ENCODE measurements at regions not wholly inside any gene's neighbourhood (a gene's known extent, or its start where the extent isn't known, plus 50 kb on each side); places are given as distances from the start of the nearest gene placed in this dataset.

GRCh38 chr6:164720-165119, 127.6 kb upstream of the DUSP22 start:
- Histone ChIP-seq H3F3A (ENCODE audit: insufficient read depth, low read length, poor library complexity, severe bottlenecking) (no peaks in the 10 kb centered on the region), H3K9me3 (ENCODE audit: low read length) (no peaks in the 10 kb centered on the region), H2AFZ (ENCODE audit: low read depth, low read length) (no peak overlapping the region), H3K9me2 (ENCODE audit: insufficient read depth, low read length) (no peaks in the 10 kb centered on the region), H3K36me3 (ENCODE audit: insufficient read depth, low read length) (no peaks in the 10 kb centered on the region), H3K79me2 (replicated peaks; ENCODE audit: insufficient read depth, low read length) (no peaks in the 10 kb centered on the region), H3K27me3 (ENCODE audit: insufficient read depth, low read depth, low read length) (no peaks in the 10 kb centered on the region), H3K27ac (ENCODE audit: low read length) (no peak overlapping the region), H4K20me1 (ENCODE audit: insufficient read depth) (no peaks in the 10 kb centered on the region), H3K4me2 (ENCODE audit: low read length) (no peak overlapping the region), H3K9ac (ENCODE audit: low read length) (no peak overlapping the region), H3K4me3 (ENCODE audit: low read length) (no peak overlapping the region)
- TF ChIP-seq CTCF (IDR thresholded peaks at IDR 0.05; ENCODE audit: poor library complexity, severe bottlenecking) (no peak), RAD21 (conservative IDR thresholded peaks at IDR 0.05) (no peak), TAF1 (IDR thresholded peaks at IDR 0.05; ENCODE audit: low read depth) (no peak), EZH2 (IDR thresholded peaks at IDR 0.05; ENCODE audit: borderline replicate concordance, insufficient read depth, low read length, poor library complexity, severe bottlenecking) (no peak), EP300 (conservative IDR thresholded peaks at IDR 0.05; ENCODE audit: poor library complexity, severe bottlenecking) (no peak), MXI1 (conservative IDR thresholded peaks at IDR 0.05; ENCODE audit: poor library complexity, severe bottlenecking) (no peak), SMC3 (conservative IDR thresholded peaks at IDR 0.05; ENCODE audit: poor library complexity) (no peak), POLR2AphosphoS5 (IDR thresholded peaks at IDR 0.05) (no peak)
- TF ChIP-seq, protein P1, sequence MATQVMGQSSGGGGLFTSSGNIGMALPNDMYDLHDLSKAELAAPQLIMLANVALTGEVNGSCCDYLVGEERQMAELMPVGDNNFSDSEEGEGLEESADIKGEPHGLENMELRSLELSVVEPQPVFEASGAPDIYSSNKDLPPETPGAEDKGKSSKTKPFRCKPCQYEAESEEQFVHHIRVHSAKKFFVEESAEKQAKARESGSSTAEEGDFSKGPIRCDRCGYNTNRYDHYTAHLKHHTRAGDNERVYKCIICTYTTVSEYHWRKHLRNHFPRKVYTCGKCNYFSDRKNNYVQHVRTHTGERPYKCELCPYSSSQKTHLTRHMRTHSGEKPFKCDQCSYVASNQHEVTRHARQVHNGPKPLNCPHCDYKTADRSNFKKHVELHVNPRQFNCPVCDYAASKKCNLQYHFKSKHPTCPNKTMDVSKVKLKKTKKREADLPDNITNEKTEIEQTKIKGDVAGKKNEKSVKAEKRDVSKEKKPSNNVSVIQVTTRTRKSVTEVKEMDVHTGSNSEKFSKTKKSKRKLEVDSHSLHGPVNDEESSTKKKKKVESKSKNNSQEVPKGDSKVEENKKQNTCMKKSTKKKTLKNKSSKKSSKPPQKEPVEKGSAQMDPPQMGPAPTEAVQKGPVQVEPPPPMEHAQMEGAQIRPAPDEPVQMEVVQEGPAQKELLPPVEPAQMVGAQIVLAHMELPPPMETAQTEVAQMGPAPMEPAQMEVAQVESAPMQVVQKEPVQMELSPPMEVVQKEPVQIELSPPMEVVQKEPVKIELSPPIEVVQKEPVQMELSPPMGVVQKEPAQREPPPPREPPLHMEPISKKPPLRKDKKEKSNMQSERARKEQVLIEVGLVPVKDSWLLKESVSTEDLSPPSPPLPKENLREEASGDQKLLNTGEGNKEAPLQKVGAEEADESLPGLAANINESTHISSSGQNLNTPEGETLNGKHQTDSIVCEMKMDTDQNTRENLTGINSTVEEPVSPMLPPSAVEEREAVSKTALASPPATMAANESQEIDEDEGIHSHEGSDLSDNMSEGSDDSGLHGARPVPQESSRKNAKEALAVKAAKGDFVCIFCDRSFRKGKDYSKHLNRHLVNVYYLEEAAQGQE (IDR thresholded peaks at IDR 0.05; ENCODE audit: borderline replicate concordance): no peak

DNA sequence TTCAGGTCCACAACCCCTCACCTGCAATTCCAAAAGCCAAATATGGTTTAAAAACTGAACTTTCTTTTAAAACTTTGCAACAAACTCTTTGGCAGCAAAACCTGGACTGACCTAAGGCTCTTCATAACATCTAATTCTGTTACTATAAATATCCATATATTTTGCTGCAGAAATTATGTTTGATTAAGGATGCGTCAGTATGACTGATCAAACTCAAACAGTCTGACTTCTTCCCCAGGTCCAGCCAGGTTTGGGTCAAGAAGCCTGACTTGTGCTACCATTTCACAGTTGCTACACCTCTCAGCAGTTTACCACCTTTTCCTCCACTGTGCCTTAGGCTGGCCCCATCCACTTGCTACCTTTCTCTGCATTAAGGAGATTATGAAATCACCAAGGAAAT, 127.0 kb upstream of the DUSP22 start:
- Histone ChIP-seq H3K9me3 (ENCODE audit: low read length) (no peaks in the 10 kb centered on the region), H3K27me3 (ENCODE audit: insufficient read depth, low read depth, low read length) (no peaks in the 10 kb centered on the region), H2AFZ (ENCODE audit: low read depth, low read length) (no peak overlapping the region), H3K4me2 (ENCODE audit: low read length) (no peak overlapping the region), H3K9ac (ENCODE audit: low read length) (no peak overlapping the region), H3K27ac (ENCODE audit: low read length) (no peak overlapping the region), H3K4me3 (ENCODE audit: low read length) (no peak overlapping the region), H3F3A (ENCODE audit: insufficient read depth, low read length, poor library complexity, severe bottlenecking) (no peaks in the 10 kb centered on the region), H3K36me3 (ENCODE audit: insufficient read depth, low read length) (no peaks in the 10 kb centered on the region), H4K20me1 (ENCODE audit: insufficient read depth) (no peaks in the 10 kb centered on the region), H3K9me2 (ENCODE audit: insufficient read depth, low read length) (no peaks in the 10 kb centered on the region), H3K79me2 (replicated peaks; ENCODE audit: insufficient read depth, low read length) (no peaks in the 10 kb centered on the region)
- TF ChIP-seq EZH2 (IDR thresholded peaks at IDR 0.05; ENCODE audit: borderline replicate concordance, insufficient read depth, low read length, poor library complexity, severe bottlenecking) (no peak), MXI1 (conservative IDR thresholded peaks at IDR 0.05; ENCODE audit: poor library complexity, severe bottlenecking) (no peak), POLR2AphosphoS5 (IDR thresholded peaks at IDR 0.05) (no peak), EP300 (conservative IDR thresholded peaks at IDR 0.05; ENCODE audit: poor library complexity, severe bottlenecking) (no peak), SMC3 (conservative IDR thresholded peaks at IDR 0.05; ENCODE audit: poor library complexity) (no peak), CTCF (IDR thresholded peaks at IDR 0.05; ENCODE audit: poor library complexity, severe bottlenecking) (no peak), TAF1 (IDR thresholded peaks at IDR 0.05; ENCODE audit: low read depth) (no peak), RAD21 (conservative IDR thresholded peaks at IDR 0.05) (no peak)
- TF ChIP-seq, protein P1 (IDR thresholded peaks at IDR 0.05; ENCODE audit: borderline replicate concordance): no peak

All from neural cell (in vitro differentiated cells).